ENCODE measurements at regions not wholly inside any gene's neighbourhood (a gene's known extent, or its start where the extent isn't known, plus 50 kb on each side); places are given as distances from the start of the nearest gene placed in this dataset.

DNA sequence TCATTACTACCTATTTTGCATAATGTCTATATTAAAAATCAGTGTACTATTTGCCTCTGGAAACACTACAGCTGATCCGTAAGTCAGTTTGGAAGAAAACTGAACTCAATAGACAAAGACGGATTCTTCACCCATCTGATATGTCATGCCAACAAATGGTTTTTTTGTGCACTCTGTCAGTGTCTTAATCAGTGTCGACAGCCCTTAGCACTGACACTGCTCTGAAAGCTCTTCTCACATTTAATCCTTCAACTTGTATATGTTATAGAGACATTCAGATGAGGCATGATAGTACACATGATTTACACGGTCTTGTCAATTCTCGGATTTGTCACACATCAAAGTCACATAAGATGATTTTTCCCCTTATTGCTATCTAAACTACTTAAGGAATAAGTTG is 347.5 kb upstream of the GALNT5 start:
- TF ChIP-seq EZH2 (IDR thresholded peaks at IDR 0.05) (no peak), POLR2AphosphoS5 (IDR thresholded peaks at IDR 0.05; ENCODE audit: borderline replicate concordance, low read depth, low read length) (no peak)

All from SK-N-MC (cell line).